HG03064 (cell line): ENCODE measurements at regions not wholly inside any gene's neighbourhood (a gene's known extent, or its start where the extent isn't known, plus 50 kb on each side); places are given as distances from the start of the nearest gene placed in this dataset.
"Not testable (repeated sequence)": the region's sequence is repeated elsewhere in the genome, so short reads cannot be mapped to it uniquely, and the experiment has no call there.

ENCODE experiments used
- ATAC-seq: cut with Tn5 transposase; IDR thresholded peaks from one replicate; pipeline ENCODE4 v1.9.1; 2021; ENCODE audit warnings: low read depth; ENCODE audit not compliant: unreplicated experiment

DNA sequence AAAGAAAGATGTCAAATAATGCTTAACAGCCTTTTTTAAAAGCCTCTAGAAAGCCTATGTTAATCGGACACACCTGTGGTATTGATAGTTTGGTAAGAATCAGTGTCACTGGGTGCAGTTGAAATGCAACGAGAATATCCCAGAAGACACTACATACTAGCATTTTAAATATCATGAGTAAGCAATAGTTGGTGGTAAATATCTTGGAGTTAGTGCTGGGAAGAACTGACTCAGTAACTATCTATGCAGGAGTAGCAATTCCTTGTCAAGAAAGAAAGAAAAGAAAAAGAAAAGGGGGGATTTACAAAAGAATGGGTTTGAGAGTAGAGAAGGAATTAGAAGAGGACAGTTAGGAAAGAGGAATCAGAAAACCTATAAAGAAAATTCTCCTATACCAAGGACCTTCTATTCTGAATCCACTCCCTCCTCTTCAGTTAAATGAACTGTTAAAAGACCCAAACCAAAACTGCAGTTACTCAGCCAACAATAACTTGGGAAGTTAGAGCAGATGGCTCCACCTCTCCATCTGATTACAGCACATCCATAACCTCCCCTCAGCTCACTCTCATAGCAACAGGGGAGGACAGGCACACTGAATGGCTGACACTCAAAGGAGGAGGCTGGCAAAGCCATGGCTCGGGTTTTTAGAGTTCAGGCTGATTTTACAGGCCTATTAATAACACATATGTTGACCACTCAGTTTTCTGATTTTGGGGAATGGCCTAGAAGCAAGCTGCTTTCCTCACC, 207.6 kb upstream of the MDFIC2 start:
- ATAC-seq: no peak

DNA sequence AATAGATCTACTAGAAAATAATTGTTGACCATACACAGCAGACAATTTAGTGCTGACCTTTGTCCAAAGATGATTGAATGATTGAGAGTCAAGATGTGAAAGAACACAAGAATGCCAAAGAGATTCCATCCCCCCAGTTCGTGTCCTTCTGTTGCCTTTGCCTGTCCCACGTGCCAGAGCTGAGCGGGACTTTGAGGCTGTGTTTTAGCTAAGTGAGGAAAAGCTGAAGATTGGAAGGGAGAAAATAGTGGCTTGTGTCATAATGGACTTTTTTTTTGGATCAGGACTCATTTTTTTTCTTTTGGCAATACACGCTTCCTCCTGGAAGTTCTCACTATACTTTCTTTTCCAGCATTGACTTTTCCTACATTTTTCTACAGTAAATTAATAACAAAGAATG, 206.6 kb upstream of the MDFIC2 start:
- no peak for ATAC-seq

DNA sequence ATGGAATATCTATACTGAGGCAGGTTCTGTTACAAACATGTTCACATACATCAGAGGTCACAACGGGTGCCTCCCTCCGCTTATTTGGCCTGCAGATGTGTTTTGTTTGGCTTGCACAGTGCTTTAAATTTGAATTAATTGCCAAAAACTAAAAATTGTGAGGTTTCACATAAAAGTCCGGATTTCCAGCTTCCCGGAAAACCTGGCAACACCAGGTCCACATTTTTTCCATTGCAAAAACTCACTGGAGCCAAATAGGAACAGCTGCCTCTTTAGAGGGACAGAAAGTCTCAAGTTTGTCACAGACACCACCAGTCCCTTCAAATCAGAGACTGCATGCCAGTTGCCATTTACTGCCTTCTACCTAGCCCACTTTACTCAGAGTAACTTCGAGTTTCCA, 205.9 kb upstream of the MDFIC2 start:
- ATAC-seq: no peak

DNA sequence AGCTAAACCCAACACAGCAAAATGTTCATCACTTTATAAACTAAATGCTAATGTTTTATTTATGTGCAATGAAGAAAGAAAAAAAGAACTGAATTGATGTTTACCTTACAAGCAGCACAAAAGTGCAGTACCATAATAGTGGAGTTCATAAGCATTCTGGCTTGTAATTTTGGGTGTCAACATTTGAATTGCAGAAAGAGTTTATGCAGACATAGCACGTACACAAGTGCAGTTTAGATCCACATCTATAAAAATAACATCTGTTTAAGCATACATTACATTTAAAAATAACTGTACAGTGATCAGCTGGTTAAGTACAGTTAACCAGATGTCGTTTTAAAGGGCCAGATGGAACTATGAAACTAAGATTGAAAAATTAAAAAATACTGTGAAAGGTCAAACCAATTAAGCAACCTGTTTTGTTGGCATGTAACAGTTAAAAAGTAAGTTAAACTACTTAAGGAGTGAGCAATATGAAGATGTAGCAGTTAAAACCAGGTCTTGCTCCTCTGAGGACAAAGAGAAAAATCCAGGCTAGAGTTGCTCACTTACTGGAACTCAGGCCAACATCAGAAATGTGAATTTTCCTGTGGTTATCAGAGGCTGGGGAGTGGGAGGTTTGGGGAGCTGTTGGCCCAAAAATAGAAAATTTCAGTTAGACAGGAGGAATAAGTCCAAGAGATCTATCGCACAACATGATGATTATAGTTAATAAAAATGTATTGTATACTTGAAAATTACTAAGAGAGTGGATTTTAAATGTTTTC, 204.9 kb upstream of the MDFIC2 start:
- no peak for ATAC-seq

DNA sequence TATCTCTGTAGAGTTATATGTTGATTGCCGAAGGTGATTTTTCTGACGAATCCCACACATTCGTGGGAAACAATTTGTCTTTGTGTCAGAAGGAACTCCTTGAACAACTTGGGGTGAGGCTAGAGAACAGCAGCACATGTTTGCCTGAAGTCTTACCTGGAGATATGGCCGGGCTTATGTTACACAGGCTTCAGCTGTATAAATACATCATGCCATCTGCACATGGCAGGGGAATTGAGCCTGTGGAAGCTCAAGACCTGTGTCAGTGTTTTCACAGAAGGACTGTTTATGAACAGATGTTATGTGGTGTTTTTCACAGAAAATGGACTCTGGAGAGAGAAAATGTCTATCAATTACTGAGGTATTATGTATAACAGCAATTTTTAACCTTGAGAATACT, 203.6 kb upstream of the MDFIC2 start:
- no peak for ATAC-seq

DNA sequence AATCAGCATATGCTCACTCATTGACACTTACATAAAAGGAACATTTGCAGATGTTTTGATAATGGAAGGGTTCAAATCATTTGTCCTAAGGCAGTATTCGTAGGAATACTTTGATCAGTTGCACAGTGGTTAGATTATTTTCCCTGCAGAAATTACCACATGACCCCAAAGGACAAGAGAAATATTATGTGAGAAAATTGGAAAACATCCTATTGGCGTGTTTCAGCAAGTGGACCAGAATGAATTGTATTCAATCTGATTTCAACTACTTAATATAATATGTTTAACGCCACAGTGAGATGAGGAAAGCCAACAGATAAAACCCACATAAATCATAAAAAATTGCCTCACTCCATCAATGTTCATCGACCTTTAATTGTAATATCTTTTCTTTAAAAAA, 195.0 kb upstream of the MDFIC2 start:
- ATAC-seq: no peak

DNA sequence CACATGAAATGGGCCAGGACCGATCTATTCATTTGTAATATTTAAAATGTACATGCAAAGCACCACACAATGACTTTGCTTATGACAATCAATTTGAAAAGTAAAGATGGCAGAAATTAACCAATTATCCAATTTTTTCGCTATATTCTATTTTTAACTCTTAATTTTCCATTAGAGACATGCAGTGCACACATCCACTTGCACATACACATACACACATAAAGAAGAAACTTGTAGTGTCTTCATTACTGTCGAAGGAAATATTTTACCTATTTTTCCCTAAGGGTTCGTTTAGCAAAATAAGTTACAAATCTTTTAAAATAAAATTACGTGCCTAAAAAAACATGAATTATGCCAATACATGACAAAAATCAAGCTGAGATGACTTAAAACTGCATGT, 194.3 kb upstream of the MDFIC2 start:
- ATAC-seq: no peak

DNA sequence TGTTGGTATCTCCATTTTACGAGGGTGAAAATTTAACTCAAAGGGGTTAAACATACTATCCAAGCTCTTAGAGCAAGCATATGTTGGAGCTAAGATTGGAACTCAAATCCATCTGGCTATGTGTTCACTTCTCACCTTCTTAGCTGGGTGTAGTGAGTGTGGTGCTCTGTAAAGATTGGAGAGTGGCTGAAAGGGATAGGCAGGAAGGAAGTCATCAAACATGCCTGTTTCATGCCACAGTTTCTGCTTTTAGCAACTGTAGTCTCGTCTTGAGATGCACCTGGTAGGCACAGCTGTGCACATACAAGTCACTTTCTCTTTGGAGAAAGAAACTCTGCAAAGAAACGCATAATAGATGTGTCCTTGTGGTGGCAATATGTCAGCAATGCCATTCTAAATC, 189.1 kb upstream of the MDFIC2 start:
- no peak for ATAC-seq

DNA sequence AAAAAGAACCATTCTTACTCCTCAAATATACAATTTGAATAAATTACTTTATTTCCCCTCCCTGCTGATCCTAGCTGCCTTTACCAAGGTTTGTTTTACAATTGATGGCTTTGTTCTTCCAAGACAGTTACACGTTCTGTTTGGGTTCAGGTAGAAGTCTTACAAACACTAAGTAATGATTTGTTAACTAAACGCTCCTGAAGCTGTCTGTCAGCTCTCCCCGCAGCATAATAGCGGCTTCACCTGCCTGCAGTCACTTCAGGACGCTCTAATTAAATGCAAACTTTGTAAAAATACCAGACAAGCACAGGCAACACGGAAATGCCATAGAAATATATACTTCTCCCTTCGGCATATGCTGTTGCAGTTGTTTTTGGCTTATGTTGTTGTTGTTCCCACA, 176.4 kb upstream of the MDFIC2 start:
- no peak for ATAC-seq

DNA sequence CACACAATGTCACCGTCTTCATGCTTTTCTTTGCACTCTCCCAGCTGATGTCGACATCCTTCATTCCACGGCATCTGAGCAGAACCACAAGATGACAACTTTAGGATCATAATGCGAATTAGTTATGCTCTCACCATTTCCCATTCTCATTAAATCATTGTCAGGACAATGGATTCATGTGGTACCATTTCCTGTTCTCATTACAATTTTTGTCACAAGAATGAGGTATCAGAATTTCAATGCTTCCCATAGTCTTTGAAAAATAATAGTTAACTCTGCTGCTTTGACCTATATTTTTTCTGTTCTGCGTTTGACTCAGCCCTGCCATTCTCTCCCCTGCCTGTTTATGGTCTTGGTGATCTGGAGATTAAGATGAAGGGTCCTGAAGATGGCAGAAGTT, 175.7 kb upstream of the MDFIC2 start:
- ATAC-seq: no peak

DNA sequence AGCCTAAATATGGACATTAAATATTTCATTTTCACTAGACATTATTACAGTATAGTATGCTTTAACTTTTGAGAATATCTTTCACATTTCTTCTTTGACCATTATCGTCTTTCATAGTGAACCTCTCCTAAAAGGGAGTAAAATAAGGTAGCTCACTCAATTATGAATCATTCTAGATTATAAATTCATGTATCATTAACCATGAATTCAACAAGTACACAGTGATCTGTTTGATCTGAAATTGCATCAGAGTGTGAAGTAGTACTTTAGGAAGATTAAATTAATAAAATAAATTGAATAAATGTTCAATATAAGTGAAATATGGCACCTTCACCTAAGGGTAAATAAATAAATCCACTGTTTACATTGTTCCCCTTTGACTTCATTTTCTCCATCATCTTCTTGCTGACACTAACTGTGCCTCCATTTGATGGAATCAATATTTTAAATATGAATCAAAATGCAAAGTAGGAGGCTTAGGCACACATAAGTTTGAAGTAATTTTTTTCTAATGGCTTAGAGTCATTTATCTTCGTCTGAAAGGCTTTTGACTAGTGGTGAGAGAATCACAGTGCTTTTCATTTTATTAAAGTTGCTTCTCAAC, 174.1 kb upstream of the MDFIC2 start:
- ATAC-seq: no peak

DNA sequence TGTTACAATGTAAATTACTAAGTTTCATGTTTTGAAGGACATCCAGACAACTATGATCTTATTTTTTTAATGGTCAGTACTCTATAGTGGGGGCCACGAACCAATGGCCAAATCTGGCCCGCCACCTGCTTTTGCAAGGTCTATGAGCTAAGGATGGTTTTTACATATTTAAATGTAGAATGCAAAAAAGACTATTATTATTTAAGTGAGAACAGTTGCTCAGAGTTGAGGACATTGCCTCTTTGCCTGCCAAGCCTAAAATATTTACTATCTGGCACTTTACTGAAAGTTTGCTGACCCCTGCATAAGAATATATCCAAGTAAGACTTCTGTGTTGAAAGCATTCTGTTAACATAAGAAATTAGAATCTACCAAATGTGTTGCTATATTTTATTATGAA, 163.7 kb upstream of the MDFIC2 start:
- ATAC-seq: no peak

DNA sequence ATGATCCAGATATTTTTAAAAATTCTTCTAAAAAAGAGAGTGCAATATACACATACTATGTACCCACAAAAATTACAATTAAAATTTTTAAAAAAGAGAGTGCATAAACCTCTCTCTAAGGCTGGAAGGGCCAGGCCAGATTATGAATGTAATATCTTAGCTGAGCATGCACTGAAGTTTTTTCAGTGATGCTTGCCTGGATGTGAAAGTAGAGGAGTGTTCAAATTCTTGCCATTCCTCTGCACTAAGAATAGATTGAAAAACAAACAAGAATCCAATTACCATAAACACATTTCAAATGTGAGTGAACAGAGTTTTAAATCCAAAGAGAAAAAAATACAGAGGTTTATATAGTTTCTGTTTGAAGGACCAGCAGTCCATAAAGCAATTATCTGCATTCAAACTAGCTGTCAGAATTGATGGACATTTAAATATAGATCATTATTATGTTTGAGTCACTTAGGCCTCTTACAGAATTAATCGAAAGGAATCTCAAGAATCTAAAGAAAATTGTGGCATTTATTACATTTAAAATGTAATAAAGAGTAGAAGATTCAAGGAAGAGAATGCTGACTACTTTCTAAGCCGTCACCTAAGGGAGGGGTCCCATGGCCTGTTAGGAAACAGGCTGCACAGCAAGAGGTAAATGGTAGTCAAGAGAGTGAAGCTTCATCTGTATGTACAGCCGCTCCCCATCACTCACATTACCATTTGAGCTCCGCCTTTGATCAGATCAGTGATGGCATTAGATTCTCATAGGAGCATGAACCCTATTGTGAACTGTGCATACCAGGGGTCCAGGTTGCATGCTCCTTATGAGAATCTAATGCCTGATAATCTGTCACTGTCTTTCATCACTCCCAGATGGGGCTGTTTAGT, 159.3 kb upstream of the MDFIC2 start:
- ATAC-seq: no peak

DNA sequence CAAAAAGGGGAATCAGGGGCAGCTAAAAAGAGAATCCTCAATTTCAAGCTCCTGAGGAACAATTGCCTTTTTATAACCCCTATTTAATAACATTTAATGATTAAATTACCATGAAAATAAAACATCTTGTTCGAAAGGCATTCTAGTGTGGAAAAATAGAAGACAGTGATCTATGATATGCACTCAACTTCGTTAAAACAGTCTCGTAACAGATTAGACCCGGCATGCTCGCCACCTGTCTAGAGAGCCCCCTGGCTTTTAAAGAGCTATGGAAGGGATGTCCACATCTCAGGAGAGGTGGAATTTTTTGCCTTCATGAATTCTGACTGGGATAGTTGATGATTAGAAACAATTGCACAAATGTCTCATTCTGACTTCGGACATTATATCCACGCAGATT, 153.7 kb upstream of the MDFIC2 start:
- no peak for ATAC-seq

DNA sequence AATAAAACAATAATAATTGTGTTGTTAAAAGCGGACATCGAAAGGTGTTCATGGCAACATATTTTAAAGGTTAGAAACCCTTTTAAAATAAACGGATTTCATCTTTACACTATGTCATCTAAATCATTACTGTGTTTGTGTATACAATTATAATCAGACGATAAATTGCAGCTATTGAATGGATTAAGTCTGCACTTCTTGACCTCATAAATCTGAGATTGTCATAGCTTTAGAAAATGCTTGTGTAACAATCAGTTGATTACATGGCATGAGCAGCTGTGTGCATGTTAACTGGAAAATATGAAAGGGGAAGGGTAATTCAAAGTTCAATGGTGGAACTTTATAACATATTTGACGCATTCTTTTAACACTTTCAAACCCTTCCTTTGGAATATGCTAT, 152.4 kb upstream of the MDFIC2 start:
- ATAC-seq: no peak

DNA sequence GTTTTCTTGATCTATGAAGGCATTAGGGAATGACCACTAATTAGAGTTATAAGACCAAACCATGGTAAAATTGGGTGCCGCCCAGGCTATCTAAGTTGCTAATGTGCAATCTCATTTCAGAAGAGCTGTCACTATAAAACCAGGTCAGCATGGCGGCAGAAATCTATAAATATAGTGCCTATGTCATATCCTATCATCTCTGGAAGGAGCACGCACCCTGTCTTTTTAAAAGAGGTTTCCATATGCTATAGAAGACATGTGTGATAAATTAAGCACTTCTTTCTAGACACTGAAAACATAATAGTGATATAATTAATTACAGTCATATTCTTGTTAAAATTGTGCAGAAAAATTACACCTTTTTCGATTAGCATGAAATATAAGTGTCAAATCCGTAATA, 152.0 kb upstream of the MDFIC2 start:
- ATAC-seq: no peak

DNA sequence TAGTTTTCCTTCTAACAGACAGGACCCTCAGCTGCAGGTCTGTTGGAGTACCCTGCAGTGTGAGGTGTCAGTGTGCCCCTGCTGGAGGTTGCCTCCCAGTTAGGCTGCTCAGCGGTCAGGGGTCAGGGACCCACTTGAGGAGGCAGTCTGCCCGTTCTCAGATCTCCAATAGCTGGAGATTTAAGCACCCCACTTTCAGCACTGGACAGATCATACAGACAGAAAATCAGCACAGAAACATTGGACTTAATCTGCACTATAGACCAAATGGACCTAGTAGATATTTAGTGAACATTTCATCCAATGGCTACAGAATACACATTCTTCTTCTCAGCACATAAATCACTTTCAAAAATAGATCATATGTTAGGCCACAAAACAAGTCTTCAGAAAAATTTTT, 137.8 kb upstream of the MDFIC2 start:
- ATAC-seq: not testable (repeated sequence)

DNA sequence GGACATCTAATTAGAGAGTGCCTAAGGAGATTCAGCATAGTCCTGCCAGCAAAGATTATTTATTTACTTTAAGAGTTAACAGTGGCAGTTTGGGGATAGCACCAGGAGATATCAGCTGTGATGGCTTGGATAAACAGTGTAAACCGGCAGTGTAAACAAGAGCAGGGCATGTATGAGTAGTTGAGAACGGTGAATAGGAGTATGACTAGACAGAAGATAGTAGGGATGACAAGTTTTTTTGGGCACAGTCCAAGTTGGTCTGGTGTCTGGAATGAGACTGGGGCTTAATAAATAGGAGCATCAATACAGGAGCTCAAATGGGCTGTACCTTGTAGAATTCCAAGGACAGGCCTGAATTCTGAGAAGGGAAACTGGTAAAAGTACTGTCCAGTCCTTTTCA, 123.0 kb upstream of the MDFIC2 start:
- ATAC-seq: not testable (repeated sequence)

DNA sequence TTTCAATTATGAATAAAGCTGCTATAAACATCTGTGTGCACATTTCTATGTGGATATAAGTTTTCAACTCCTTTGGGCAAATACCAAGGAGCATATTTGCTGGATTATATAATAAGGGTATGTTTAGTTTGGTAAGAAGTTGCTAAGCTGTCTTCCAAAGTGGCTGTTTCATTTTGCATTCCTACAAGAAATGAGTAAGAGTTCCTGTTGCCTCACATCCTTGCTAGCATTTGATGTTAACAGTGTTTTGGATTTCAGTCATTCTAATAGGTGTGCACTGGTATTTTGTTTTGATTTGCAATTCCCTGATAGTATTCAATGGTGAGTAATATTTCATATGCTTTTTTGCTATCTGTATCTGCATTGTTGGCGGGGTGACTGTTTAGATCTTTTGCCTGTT, 120.7 kb upstream of the MDFIC2 start:
- no peak for ATAC-seq

DNA sequence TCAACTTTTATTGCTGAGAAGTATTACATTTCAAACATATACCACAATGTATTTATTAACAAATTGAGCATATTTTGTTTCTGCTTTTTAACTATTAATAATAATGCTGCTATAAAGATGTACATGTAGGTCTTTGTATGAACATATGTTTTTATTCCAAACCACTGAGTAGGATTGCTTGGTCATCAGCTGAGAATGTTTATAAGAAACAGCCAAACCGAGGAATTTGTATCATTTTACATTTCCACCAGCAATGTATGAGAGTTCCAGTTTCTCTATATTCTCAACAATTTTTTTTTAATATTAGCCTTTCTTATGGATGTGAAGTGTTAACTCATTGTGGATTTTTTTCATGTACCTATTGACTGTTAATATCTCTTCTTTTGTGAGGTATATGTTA, 119.5 kb upstream of the MDFIC2 start:
- ATAC-seq: no peak

DNA sequence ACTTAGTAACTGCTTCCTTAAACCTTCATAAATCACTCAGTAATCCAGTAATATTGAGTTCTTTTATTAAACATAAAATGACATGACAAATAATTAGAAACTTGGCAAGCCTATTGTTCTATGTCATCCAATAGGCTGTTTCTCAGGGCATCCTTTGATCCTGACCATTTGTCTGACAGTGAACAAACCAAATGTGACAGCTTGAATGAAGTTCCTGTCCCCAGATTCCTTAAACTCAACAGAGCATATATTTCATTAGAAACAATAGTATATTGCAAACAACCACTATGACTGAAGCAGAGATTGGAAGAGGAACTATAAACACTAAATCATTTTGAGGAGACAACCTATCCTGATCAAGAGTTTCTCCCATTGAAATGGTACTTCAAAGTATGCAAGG, 113.6 kb upstream of the MDFIC2 start:
- ATAC-seq: no peak
